ENCODE measurements at regions not wholly inside any gene's neighbourhood (a gene's known extent, or its start where the extent isn't known, plus 50 kb on each side); places are given as distances from the start of the nearest gene placed in this dataset.
A peak's percentile ranks its signal among the peaks of the same experiment; 100 is the strongest.

- Histone ChIP-seq H3K9me3 (ENCODE audit: control insufficient read depth in 4 of 4, low read length in 3 of 4) (no peaks in the 10 kb centered on the region), H3K36me3 (ENCODE audit: control insufficient read depth in 4 of 4, insufficient read depth in 3 of 4, low read depth in 1 of 4, low read length in 3 of 4) (no peaks in the 10 kb centered on the region), H3K27ac (ENCODE audit: low read depth in 1 of 2, low read length in 2 of 2) (no peak overlapping the region), H3K27me3 (ENCODE audit: control insufficient read depth in 4 of 4, insufficient read depth in 4 of 4, low read length in 3 of 4) (no peaks in the 10 kb centered on the region), H3K4me3 (ENCODE audit: low read depth in 1 of 3, low read length in 3 of 3) (no peak overlapping the region), H3K4me1 (ENCODE audit: control insufficient read depth in 4 of 4, insufficient read depth in 4 of 4, low read length in 3 of 4) (peaks cover 0 to 6% (median 2%) of the 10 kb centered on the region in 4 donors), H3K9ac (ENCODE audit: low read depth in 1 of 2, low read length in 2 of 2) (no peak overlapping the region)
- no peak for DNase-seq (ENCODE audit: low spot score)
- no peak for TF ChIP-seq RAD21 (IDR thresholded peaks at IDR 0.05)
- TF ChIP-seq, protein P1, sequence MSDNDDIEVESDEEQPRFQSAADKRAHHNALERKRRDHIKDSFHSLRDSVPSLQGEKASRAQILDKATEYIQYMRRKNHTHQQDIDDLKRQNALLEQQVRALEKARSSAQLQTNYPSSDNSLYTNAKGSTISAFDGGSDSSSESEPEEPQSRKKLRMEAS (IDR thresholded peaks at IDR 0.05) = peak; percentile 11
- peak in 1 of 2 donors; percentile 37 for TF ChIP-seq RXRA (IDR thresholded peaks at IDR 0.05)
- peak; percentile 14 to 64 for TF ChIP-seq HNF4A (conservative IDR thresholded peaks at IDR 0.05)
- peak; percentile 82 for TF ChIP-seq YY1 (IDR thresholded peaks at IDR 0.05)
- no peak for TF ChIP-seq TAF1 (conservative IDR thresholded peaks at IDR 0.05)
- peak; percentile 12 for TF ChIP-seq REST (IDR thresholded peaks at IDR 0.05)
- TF ChIP-seq, protein P2, sequence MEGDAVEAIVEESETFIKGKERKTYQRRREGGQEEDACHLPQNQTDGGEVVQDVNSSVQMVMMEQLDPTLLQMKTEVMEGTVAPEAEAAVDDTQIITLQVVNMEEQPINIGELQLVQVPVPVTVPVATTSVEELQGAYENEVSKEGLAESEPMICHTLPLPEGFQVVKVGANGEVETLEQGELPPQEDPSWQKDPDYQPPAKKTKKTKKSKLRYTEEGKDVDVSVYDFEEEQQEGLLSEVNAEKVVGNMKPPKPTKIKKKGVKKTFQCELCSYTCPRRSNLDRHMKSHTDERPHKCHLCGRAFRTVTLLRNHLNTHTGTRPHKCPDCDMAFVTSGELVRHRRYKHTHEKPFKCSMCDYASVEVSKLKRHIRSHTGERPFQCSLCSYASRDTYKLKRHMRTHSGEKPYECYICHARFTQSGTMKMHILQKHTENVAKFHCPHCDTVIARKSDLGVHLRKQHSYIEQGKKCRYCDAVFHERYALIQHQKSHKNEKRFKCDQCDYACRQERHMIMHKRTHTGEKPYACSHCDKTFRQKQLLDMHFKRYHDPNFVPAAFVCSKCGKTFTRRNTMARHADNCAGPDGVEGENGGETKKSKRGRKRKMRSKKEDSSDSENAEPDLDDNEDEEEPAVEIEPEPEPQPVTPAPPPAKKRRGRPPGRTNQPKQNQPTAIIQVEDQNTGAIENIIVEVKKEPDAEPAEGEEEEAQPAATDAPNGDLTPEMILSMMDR (IDR thresholded peaks at IDR 0.05; ENCODE audit: low read depth, low read length, missing input control) = no peak
- TF ChIP-seq FOXA1 (IDR thresholded peaks at IDR 0.05) = no peak
- TF ChIP-seq FOXA2 (IDR thresholded peaks at IDR 0.05) = peak; percentile 43
- peak in 1 of 2 donors; percentile 10 for TF ChIP-seq JUND (IDR thresholded peaks at IDR 0.05)
- TF ChIP-seq, protein P3, sequence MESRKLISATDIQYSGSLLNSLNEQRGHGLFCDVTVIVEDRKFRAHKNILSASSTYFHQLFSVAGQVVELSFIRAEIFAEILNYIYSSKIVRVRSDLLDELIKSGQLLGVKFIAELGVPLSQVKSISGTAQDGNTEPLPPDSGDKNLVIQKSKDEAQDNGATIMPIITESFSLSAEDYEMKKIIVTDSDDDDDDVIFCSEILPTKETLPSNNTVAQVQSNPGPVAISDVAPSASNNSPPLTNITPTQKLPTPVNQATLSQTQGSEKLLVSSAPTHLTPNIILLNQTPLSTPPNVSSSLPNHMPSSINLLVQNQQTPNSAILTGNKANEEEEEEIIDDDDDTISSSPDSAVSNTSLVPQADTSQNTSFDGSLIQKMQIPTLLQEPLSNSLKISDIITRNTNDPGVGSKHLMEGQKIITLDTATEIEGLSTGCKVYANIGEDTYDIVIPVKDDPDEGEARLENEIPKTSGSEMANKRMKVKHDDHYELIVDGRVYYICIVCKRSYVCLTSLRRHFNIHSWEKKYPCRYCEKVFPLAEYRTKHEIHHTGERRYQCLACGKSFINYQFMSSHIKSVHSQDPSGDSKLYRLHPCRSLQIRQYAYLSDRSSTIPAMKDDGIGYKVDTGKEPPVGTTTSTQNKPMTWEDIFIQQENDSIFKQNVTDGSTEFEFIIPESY (IDR thresholded peaks at IDR 0.05) = no peak
- WGBS = 56% methylated on average over 2 of the region's 2 CpGs
Measured at GRCh38 chr6:135680964-135681913, 170.3 kb upstream of the PDE7B start.

DNA sequence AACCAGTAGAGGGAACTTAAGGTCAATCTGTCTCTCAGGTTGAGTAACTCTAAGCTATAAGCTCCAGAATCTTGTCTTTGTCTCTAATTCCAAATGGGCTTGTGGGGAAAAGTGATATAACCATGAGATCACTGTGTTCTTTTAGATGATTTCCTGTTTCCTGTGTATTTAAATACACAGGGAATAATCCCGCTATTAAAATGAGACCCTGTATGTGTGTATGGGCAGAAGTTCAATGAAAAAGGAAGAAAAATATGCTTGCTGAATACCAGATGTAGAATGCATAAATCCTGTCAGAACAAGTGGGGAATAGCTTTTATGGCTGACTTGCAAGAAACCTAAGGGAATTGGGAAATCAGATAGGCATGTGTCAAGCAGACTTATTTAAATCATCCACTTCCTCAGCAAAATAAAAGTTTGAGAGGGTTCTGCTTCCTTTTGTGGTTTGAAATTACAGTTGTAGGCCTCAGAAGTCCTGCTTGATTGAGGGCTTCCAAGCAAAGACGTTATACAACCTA, 164.7 kb upstream of the PDE7B start:
- DNase-seq (ENCODE audit: low spot score) = no peak
- Histone ChIP-seq H3K4me3 (ENCODE audit: low read depth in 1 of 3, low read length in 3 of 3) (no peak overlapping the region), H3K36me3 (ENCODE audit: control insufficient read depth in 4 of 4, insufficient read depth in 3 of 4, low read depth in 1 of 4, low read length in 3 of 4) (no peaks in the 10 kb centered on the region), H3K27me3 (ENCODE audit: control insufficient read depth in 4 of 4, insufficient read depth in 4 of 4, low read length in 3 of 4) (no peaks in the 10 kb centered on the region), H3K4me1 (ENCODE audit: control insufficient read depth in 4 of 4, insufficient read depth in 4 of 4, low read length in 3 of 4) (no peaks in the 10 kb centered on the region), H3K9me3 (ENCODE audit: control insufficient read depth in 4 of 4, low read length in 3 of 4) (no peaks in the 10 kb centered on the region), H3K9ac (ENCODE audit: low read depth in 1 of 2, low read length in 2 of 2) (no peak overlapping the region), H3K27ac (ENCODE audit: low read depth in 1 of 2, low read length in 2 of 2) (no peak overlapping the region)
- 73% methylated on average over 2 of the region's 2 CpGs for WGBS
- TF ChIP-seq RAD21 (IDR thresholded peaks at IDR 0.05) = no peak
- TF ChIP-seq, protein P2 (IDR thresholded peaks at IDR 0.05; ENCODE audit: low read depth, low read length, missing input control) = no peak
- TF ChIP-seq REST (IDR thresholded peaks at IDR 0.05) = no peak
- no peak for TF ChIP-seq EGR1 (IDR thresholded peaks at IDR 0.05; ENCODE audit: low read depth in 2 of 2)
- TF ChIP-seq RXRA (IDR thresholded peaks at IDR 0.05) = no peak
- no peak for TF ChIP-seq JUND (IDR thresholded peaks at IDR 0.05)
- TF ChIP-seq TAF1 (conservative IDR thresholded peaks at IDR 0.05) = no peak
